Ovary (tissue), 3 donors: ENCODE measurements at regions not wholly inside any gene's neighbourhood (a gene's known extent, or its start where the extent isn't known, plus 50 kb on each side); places are given as distances from the start of the nearest gene placed in this dataset.

Source experiments
- POLR2A ChIP-seq: fragments of 450-650 bp; IDR thresholded peaks from one replicate; pipeline ENCODE4 v1.6.1; 2017; ENCODE audit warnings: antibody characterized with exemption, mild to moderate bottlenecking, moderate library complexity
- TF ChIP-seq, protein P1 (sequence below), 3 donors: fragments of 450-650 bp in 2 of 3; fragments of 200-600 bp in 1 of 3; IDR thresholded peaks; one replicate each; pipeline versions ENCODE4 v1.5.1 to v1.8.0; 2016 to 2022; ENCODE audit warnings: antibody characterized with exemption in 3 of 3, mild to moderate bottlenecking in 1 of 3
- donor health status: DM: no; HTN: no; CAD: no.

GRCh38 chr4:137039370-137039769 is 492.9 kb downstream of the PCDH18 start:
- TF ChIP-seq, protein P1, sequence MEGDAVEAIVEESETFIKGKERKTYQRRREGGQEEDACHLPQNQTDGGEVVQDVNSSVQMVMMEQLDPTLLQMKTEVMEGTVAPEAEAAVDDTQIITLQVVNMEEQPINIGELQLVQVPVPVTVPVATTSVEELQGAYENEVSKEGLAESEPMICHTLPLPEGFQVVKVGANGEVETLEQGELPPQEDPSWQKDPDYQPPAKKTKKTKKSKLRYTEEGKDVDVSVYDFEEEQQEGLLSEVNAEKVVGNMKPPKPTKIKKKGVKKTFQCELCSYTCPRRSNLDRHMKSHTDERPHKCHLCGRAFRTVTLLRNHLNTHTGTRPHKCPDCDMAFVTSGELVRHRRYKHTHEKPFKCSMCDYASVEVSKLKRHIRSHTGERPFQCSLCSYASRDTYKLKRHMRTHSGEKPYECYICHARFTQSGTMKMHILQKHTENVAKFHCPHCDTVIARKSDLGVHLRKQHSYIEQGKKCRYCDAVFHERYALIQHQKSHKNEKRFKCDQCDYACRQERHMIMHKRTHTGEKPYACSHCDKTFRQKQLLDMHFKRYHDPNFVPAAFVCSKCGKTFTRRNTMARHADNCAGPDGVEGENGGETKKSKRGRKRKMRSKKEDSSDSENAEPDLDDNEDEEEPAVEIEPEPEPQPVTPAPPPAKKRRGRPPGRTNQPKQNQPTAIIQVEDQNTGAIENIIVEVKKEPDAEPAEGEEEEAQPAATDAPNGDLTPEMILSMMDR (IDR thresholded peaks at IDR 0.05): no peak
- no peak for TF ChIP-seq POLR2A
